Hematopoietic multipotent progenitor cell treated with erythropoietin and hydrocortisone succinate and interleukin-3 and kit ligand, for 8 days (in vitro differentiated cells): ENCODE measurements at regions not wholly inside any gene's neighbourhood (a gene's known extent, or its start where the extent isn't known, plus 50 kb on each side); places are given as distances from the start of the nearest gene placed in this dataset.

ENCODE experiments used
- DNase-seq: peaks from one replicate; pipeline ENCODE4 v3.0.0-alpha.2; 2015

- DNase-seq = no peak
Observed at GRCh38 chr3:59442046-59442445, 392.2 kb upstream of the CFAP20DC start.

- DNase-seq = no peak
Observed at GRCh38 chr3:59440285-59441028, 390.6 kb upstream of the CFAP20DC start.

GRCh38 chr3:59438492-59438891, 388.7 kb upstream of the CFAP20DC start:
- no peak for DNase-seq

GRCh38 chr3:59436164-59436958, 386.5 kb upstream of the CFAP20DC start:
- no peak for DNase-seq

GRCh38 chr3:59433546-59433945, 383.7 kb upstream of the CFAP20DC start:
- no peak for DNase-seq

- DNase-seq = no peak
Observed at GRCh38 chr3:59432665-59433064, 382.8 kb upstream of the CFAP20DC start.

- DNase-seq = no peak
Observed at GRCh38 chr3:59430341-59430740, 380.5 kb upstream of the CFAP20DC start.

- no peak for DNase-seq
Observed at GRCh38 chr3:59429198-59429597, 379.4 kb upstream of the CFAP20DC start.

- DNase-seq = no peak
Observed at GRCh38 chr3:59426821-59427565, 377.2 kb upstream of the CFAP20DC start.

GRCh38 chr3:59425942-59426341, 376.1 kb upstream of the CFAP20DC start:
- DNase-seq = no peak

GRCh38 chr3:59425371-59425770, 375.5 kb upstream of the CFAP20DC start:
- no peak for DNase-seq

- no peak for DNase-seq
Observed at GRCh38 chr3:59424268-59425010, 374.6 kb upstream of the CFAP20DC start.

- DNase-seq = no peak
Observed at GRCh38 chr3:59423707-59424106, 373.9 kb upstream of the CFAP20DC start.

- DNase-seq = no peak
Observed at GRCh38 chr3:59422312-59422711, 372.5 kb upstream of the CFAP20DC start.

- no peak for DNase-seq
Observed at GRCh38 chr3:59418836-59419235, 369.0 kb upstream of the CFAP20DC start.

- DNase-seq = no peak
Observed at GRCh38 chr3:59412516-59412915, 362.7 kb upstream of the CFAP20DC start.

- no peak for DNase-seq
Observed at GRCh38 chr3:59411694-59412093, 361.9 kb upstream of the CFAP20DC start.

- DNase-seq = no peak
Observed at GRCh38 chr3:59411186-59411585, 361.4 kb upstream of the CFAP20DC start.

GRCh38 chr3:59408047-59408624, 358.3 kb upstream of the CFAP20DC start:
- no peak for DNase-seq

GRCh38 chr3:59407425-59407824, 357.6 kb upstream of the CFAP20DC start:
- no peak for DNase-seq

- no peak for DNase-seq
Observed at GRCh38 chr3:59406943-59407342, 357.1 kb upstream of the CFAP20DC start.

GRCh38 chr3:59404851-59405250, 355.0 kb upstream of the CFAP20DC start:
- no peak for DNase-seq

- no peak for DNase-seq
Observed at GRCh38 chr3:59404064-59404463, 354.2 kb upstream of the CFAP20DC start.
